Neuron (in vitro differentiated cells): ENCODE measurements at regions not wholly inside any gene's neighbourhood (a gene's known extent, or its start where the extent isn't known, plus 50 kb on each side); places are given as distances from the start of the nearest gene placed in this dataset.

ENCODE experiments used
- H2AFZ ChIP-seq: one replicate; pipeline ENCODE4 v1.6.1; 2013; ENCODE audit warnings: low read depth, mild to moderate bottlenecking, inconsistent platforms, low read length, moderate library complexity
- H3K27me3 ChIP-seq: one replicate; pipeline ENCODE4 v1.6.1; 2013; ENCODE audit warnings: low read length; ENCODE audit not compliant: insufficient read depth
- H3K36me3 ChIP-seq: one replicate; pipeline ENCODE4 v1.6.1; 2013; ENCODE audit warnings: low read length; ENCODE audit not compliant: insufficient read depth
- H3K4me1 ChIP-seq: one replicate; pipeline ENCODE4 v1.6.1; 2013; ENCODE audit warnings: low read length; ENCODE audit not compliant: insufficient read depth
- H3K4me3 ChIP-seq: 2 replicates; pipeline ENCODE4 v1.5.1; 2013; ENCODE audit warnings: mild to moderate bottlenecking, low read length, moderate library complexity
- H3K9me3 ChIP-seq: one replicate; pipeline ENCODE4 v1.6.1; 2013; ENCODE audit warnings: low read length

GRCh38 chr10:123464430-123465323 is 201.5 kb upstream of the GPR26 start:
- H3K9me3 ChIP-seq = no peaks in the 10 kb centered on the region
- no peak overlapping the region for H3K4me3 ChIP-seq
- no peaks in the 10 kb centered on the region for H3K36me3 ChIP-seq
- no peak overlapping the region for H2AFZ ChIP-seq
- no peaks in the 10 kb centered on the region for H3K27me3 ChIP-seq
- no peaks in the 10 kb centered on the region for H3K4me1 ChIP-seq

GRCh38 chr10:123470336-123470921 is 195.7 kb upstream of the GPR26 start:
- H3K27me3 ChIP-seq = peaks cover 21% of the 10 kb centered on the region
- H3K9me3 ChIP-seq = no peaks in the 10 kb centered on the region
- H2AFZ ChIP-seq = no peak overlapping the region
- no peak overlapping the region for H3K4me3 ChIP-seq
- H3K36me3 ChIP-seq = no peaks in the 10 kb centered on the region
- H3K4me1 ChIP-seq = no peaks in the 10 kb centered on the region

- Histone ChIP-seq H3K4me3 (no peak overlapping the region), H3K36me3 (no peaks in the 10 kb centered on the region), H3K4me1 (no peaks in the 10 kb centered on the region), H3K9me3 (no peaks in the 10 kb centered on the region), H2AFZ (no peak overlapping the region), H3K27me3 (peaks cover 21% of the 10 kb centered on the region)
Measured at GRCh38 chr10:123471811-123472210, 194.3 kb upstream of the GPR26 start.

- H3K4me3 ChIP-seq = no peak overlapping the region
- H3K4me1 ChIP-seq = no peaks in the 10 kb centered on the region
- no peaks in the 10 kb centered on the region for H3K36me3 ChIP-seq
- no peaks in the 10 kb centered on the region for H3K9me3 ChIP-seq
- no peak overlapping the region for H2AFZ ChIP-seq
- peaks cover 21% of the 10 kb centered on the region for H3K27me3 ChIP-seq
Measured at GRCh38 chr10:123472606-123473005, 193.5 kb upstream of the GPR26 start.

GRCh38 chr10:123474700-123475099 is 191.5 kb upstream of the GPR26 start:
- no peaks in the 10 kb centered on the region for H3K36me3 ChIP-seq
- no peak overlapping the region for H3K4me3 ChIP-seq
- H3K27me3 ChIP-seq = peaks cover 21% of the 10 kb centered on the region
- no peaks in the 10 kb centered on the region for H3K4me1 ChIP-seq
- H3K9me3 ChIP-seq = no peaks in the 10 kb centered on the region
- H2AFZ ChIP-seq = no peak overlapping the region

- Histone ChIP-seq H3K4me3 (no peak overlapping the region), H2AFZ (no peak overlapping the region), H3K27me3 (peaks cover 21% of the 10 kb centered on the region), H3K9me3 (no peaks in the 10 kb centered on the region), H3K4me1 (no peaks in the 10 kb centered on the region), H3K36me3 (no peaks in the 10 kb centered on the region)
Measured at GRCh38 chr10:123475466-123475865, 190.7 kb upstream of the GPR26 start.

- no peak overlapping the region for H3K4me3 ChIP-seq
Measured at GRCh38 chr10:123478116-123478515, 188.0 kb upstream of the GPR26 start.

GRCh38 chr10:123479640-123480039 is 186.5 kb upstream of the GPR26 start:
- H2AFZ ChIP-seq = no peak overlapping the region
- no peak overlapping the region for H3K4me3 ChIP-seq
- H3K9me3 ChIP-seq = no peaks in the 10 kb centered on the region
- H3K4me1 ChIP-seq = no peaks in the 10 kb centered on the region
- H3K27me3 ChIP-seq = no peaks in the 10 kb centered on the region
- no peaks in the 10 kb centered on the region for H3K36me3 ChIP-seq

More at GRCh38 chr10:123478116-123478515, 188.0 kb upstream of the GPR26 start:
- no peaks in the 10 kb centered on the region for H3K4me1 ChIP-seq
- H3K27me3 ChIP-seq = peaks cover 11% of the 10 kb centered on the region
- no peaks in the 10 kb centered on the region for H3K36me3 ChIP-seq
- no peak overlapping the region for H2AFZ ChIP-seq
- no peaks in the 10 kb centered on the region for H3K9me3 ChIP-seq

- no peak overlapping the region for H3K4me3 ChIP-seq
- no peaks in the 10 kb centered on the region for H3K36me3 ChIP-seq
- H2AFZ ChIP-seq = no peak overlapping the region
- no peaks in the 10 kb centered on the region for H3K9me3 ChIP-seq
- H3K27me3 ChIP-seq = no peaks in the 10 kb centered on the region
- no peaks in the 10 kb centered on the region for H3K4me1 ChIP-seq
Measured at GRCh38 chr10:123480344-123480743, 185.8 kb upstream of the GPR26 start.

- Histone ChIP-seq H3K4me1 (no peaks in the 10 kb centered on the region), H3K4me3 (no peak overlapping the region), H3K27me3 (no peaks in the 10 kb centered on the region), H3K9me3 (no peaks in the 10 kb centered on the region), H2AFZ (no peak overlapping the region), H3K36me3 (no peaks in the 10 kb centered on the region)
Measured at GRCh38 chr10:123480845-123481244, 185.3 kb upstream of the GPR26 start.

GRCh38 chr10:123484722-123485121 is 181.4 kb upstream of the GPR26 start:
- H3K9me3 ChIP-seq = no peaks in the 10 kb centered on the region
- no peaks in the 10 kb centered on the region for H3K4me1 ChIP-seq
- H3K27me3 ChIP-seq = no peaks in the 10 kb centered on the region
- H2AFZ ChIP-seq = no peak overlapping the region
- H3K4me3 ChIP-seq = no peak overlapping the region
- no peaks in the 10 kb centered on the region for H3K36me3 ChIP-seq

GRCh38 chr10:123485341-123485960 is 180.7 kb upstream of the GPR26 start:
- Histone ChIP-seq H3K4me3 (no peak overlapping the region), H3K27me3 (no peaks in the 10 kb centered on the region), H3K36me3 (no peaks in the 10 kb centered on the region), H3K9me3 (no peaks in the 10 kb centered on the region), H3K4me1 (no peaks in the 10 kb centered on the region), H2AFZ (no peak overlapping the region)

- H3K4me3 ChIP-seq = no peak overlapping the region
- no peaks in the 10 kb centered on the region for H3K9me3 ChIP-seq
- H3K36me3 ChIP-seq = no peaks in the 10 kb centered on the region
- peaks cover 15% of the 10 kb centered on the region for H3K27me3 ChIP-seq
- H2AFZ ChIP-seq = no peak overlapping the region
- H3K4me1 ChIP-seq = no peaks in the 10 kb centered on the region
Measured at GRCh38 chr10:123488436-123488835, 177.7 kb upstream of the GPR26 start.
